Stimulated activated CD4-positive, alpha-beta T cell treated with anti-CD3 and anti-CD28 coated beads, Interleukin-4, amount 100 ng/mL, for 48 hours (primary cell): ENCODE measurements at regions not wholly inside any gene's neighbourhood (a gene's known extent, or its start where the extent isn't known, plus 50 kb on each side); places are given as distances from the start of the nearest gene placed in this dataset.
"Not testable (repeated sequence)": the region's sequence is repeated elsewhere in the genome, so short reads cannot be mapped to it uniquely, and the experiment has no call there.

ENCODE experiments used
- DNase-seq, 2 donors: peaks; one replicate each; pipeline ENCODE4 v3.0.0-alpha.2; 2020; ENCODE audit warnings: low read depth in 2 of 2

DNA sequence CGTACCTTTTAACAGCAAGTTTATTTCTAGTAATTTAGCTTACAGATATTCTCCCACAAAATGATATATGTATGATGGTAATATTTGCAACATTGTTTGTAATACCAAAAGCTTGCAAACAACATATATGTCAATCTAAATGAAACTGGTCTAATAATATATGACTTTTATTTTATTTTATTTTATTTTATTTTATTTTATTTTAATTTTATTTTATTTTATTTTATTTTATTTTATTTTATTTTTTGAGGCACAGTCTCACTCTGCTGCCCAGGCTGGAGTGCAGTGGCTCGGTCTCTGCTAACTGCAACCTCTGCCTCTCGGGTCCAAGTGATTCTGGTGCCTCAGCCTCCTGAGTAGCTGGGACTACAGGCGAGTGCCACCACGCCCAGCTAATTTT, 94.6 kb upstream of the ABCA1 start:
- DNase-seq: not testable (repeated sequence)

DNA sequence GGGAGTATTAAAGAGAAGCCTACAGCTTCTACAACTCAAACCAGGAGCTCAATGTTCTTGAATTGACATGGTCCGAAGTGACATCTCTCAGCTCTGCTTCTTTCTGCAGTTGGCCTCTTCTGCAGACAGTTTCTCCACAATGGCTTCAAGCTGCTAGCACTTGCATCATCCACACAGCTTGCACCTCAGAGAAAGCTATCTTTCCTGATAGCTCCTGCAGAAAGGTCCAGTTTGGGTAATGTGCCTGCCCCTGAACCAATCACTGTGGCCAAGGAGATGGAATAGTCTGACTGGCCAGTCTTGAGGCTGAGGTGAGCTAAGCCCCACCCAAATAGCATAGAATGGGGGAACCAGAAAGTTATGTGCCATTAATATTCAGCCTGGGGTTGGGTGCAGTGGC, 95.8 kb upstream of the ABCA1 start:
- DNase-seq: no peak

DNA sequence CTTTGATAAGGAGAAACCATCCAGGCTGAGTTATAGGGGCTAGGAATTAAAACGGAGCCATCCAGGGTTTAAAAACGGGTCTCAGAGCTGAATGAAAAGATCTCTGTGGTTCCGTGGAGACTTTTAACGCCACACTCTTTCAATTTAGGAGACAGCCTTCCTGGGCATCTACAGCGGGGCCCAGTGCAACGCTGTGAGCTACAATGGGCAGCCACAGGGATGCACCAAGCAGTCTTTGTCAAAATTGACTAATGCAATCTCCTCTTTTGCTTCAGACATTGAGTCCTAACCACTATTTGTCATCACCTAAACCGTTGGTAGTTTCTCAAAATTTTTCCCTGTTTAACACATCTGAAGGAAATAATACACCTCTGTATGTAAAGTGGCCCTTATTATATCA, 96.6 kb upstream of the ABCA1 start:
- no peak for DNase-seq

DNA sequence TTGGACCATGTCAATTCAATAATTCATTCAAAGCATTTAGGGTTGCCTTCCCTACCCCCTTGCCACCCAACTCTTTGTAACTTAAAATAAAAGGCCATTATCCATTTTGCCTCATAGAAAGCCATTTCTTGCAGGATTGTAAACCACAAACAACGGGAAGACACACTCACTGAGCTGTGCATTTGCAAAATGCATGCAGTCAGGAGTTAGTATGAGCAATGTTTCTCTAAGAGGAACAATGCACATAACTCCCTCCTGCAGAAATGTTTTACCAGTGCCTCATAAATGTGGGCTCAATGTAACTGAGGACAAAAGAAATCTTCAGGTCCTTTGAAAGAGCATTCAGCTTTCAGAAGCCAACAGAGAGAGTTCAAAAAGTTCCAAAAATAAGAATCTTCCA, 98.5 kb upstream of the ABCA1 start:
- no peak for DNase-seq

DNA sequence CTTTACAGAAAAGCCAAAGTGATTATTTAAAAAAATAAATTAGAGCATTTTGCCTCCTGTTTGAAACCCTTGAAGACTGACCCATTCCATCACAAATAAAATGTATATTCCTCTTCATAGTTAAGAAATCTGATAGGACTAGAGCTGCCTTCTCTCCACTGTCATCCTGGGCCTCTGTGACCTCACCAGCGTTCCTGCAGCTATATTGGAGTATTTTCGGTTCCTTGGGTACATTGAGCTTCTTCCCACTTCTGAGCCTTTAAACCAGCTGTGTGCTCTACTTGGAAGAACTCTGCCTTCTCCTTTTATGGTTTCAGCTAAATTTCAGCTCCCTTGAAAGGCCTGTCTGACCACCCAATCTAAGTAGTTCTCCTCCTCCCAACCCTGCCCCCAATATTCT, 99.1 kb upstream of the ABCA1 start:
- no peak for DNase-seq

DNA sequence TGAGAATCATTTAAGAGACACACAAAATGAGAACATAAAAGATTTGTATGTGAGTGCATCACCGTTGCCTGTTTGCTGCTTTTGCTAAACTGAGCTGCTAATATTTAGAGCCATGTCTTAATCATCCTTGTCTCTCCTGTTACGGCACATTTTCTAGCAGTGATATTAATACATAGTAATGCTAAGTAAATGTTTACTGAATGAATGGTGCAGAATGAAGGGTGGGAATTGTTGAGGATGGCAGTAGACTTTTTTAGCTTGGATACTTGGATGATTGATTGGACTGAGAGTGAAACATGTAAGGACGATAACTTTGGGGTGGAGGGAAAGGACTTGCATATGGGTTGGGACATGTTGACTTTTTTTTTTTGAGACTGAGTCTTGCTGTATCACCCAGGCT, 102.3 kb upstream of the ABCA1 start:
- no peak for DNase-seq

DNA sequence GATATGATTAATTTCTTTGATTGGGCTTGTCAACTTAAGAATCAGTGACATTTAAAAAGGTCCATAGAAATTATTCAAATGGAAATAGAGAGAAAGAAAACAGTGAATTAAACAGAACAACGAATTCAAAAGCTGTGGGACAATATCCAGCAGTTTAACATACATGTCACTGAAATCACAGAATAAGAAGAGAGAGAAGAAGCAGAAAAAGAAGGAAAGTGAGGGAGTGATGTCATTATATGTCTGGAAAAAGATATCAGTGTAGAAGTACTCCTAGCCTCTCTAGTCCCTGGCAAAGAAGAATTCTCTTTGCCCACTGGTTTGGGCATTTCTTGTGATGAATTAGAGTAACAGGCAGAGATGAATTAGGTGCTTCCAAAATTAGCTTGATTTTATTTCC, 109.2 kb upstream of the ABCA1 start:
- DNase-seq: no peak

DNA sequence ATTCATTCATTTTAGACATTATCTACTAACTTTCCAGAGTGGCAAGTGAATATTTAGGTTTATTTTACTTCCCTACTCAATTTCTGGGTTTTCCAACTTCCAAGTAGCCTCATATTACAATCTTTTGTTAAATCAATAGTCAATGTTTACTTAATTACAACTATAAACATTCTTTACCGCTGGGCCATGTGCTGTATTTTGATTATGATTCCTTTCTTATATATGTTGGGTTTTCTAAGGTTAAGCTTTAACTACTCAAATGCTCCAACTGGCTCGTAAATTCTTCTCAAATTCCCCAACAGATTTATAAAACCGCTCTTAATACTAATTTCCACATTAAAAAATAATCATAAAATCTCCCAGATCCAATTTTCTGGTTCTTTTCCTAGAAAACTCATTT, 110.1 kb upstream of the ABCA1 start:
- DNase-seq: no peak

DNA sequence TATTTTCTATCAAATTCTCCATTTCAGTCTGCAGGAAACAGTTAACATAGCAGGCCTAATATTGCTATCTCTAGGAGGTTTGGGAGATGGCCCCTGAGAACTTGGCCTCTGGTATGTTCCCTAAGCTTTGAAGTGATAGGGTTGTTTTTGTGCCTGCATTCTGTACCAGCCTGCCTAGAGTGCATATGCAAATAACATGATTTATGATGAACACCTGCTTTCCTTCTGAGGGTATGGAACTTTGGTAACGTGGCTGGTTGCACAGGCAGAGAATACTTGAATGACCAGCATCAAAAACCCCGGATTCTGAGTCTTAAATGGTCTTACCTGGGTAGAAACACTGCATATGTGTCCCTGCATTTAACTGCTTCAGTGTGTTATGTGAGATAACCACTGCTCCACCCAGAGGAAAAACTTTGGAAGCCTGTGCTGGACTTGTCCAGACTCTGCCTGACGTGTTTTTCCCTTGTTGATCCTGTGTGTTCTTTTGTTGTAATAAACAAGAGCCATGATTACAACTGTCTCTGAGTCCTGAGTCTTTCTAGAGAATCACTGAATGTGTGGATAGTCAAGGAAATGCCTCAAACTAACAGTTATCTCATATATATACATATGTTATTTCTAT, 111.3 kb upstream of the ABCA1 start:
- DNase-seq: no peak

DNA sequence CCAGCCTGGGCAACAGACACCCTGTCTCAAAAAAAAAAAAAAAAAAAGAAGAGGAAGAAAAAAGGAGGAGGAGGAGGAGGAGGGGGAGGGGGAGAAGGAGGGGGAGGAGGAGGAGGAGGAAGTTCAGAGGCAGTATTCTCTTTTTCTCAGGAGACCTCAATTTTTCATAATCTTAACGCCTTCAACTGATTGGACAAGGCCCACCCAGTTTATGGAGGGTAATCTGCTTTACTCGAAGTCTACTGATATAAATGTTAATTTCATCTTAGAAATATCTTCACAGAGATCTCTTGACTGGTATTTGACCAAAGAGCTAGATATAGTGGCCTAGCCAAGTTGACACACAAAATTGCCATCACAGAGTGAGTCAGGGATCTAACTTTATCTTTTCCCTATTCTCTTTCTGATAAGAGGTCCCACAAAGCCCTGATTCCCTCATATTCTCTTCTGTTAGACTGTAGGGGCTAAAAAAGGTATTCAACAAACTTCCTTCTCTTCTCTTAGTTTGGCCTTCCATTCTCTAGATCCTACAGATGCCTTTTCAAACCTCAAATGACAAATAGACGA, 115.5 kb upstream of the ABCA1 start:
- no peak for DNase-seq

DNA sequence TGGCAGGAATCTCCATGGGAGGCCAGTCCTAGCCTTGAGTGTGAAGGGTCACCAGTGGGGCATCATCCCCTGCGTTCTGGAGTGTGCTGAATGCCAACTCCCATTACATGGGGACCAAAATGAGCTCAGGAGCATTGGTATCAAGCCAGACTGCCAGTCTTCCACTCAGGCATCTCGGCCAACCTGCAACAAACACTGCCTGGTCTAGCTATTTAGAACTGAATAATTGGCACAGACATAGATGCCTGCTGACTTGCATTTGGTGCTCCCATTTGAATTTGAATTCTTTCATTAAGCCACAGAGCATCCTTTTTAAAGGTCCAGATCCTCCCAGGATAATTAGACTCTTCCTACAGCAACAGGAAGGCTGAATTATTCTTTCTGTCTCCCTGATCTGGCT, 116.6 kb upstream of the ABCA1 start:
- DNase-seq: no peak

DNA sequence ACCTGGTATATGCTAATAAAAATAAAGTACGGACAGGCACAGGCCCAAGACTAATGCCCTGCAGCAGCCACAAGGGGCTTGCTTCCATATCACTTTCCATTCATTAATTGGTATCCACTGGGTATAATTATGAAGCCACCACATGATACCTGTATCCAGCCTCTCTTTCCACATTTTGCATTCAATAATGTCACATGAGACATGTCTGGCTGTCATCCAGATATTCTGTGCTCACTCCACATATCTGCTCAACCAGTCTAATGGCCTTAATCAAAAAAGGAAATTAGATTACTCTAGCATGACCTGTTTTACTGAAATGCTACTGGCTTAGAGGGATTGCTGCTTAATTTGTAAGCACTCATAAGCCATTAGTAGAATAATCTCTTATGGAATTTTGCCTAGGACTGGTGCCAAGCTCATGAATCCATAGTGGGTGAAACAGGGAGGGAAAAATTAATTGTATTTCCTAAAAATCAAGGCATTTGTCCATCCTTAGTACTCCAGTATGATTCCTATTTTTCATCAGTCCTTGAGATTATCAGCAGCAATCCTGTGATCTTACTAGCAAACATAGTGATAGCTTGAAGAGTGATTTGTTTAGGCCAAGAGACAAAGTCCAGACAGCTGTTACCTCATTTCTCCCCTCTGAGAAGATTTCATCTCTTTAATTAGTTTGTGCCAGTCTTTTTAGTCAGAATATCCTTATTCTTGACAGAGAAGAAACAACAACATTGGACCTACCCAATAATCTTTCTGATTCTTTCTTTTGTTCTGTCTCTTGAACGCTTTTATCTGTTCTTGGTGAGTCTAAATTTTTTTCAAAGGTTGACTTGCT, 119.2 kb upstream of the ABCA1 start:
- DNase-seq: no peak

DNA sequence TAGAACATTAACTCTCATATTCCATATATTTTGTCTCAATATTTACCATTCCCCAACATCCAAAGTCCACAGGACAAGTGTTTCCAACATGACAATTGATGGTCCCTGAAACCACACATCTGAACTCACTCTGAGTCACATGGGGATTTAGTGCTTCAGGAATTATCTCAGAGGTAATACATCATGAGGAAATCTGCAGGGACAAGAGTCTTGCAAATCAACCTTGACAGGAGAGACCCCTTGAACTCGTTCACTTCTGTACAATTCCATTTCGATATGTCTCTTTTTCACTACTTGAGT, 119.7 kb upstream of the ABCA1 start:
- no peak for DNase-seq

DNA sequence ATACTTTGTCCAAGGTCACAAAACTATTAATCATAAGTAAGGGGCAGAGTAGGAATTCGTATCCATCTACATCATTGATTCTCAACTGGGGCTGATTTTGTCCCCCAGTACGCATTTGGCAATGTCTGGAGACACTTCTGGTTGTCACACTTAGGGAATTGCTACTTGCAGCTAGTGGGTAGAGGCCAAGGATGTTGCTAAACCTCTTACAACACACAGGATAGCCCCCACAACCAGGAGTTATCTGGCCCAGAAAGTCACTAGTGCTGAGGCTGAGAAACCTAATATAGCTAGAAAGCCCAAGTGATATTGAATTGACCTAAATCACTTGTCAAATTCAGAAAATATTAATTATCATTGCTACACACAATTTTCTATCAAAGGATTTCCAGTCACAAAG, 120.4 kb upstream of the ABCA1 start:
- DNase-seq: no peak

DNA sequence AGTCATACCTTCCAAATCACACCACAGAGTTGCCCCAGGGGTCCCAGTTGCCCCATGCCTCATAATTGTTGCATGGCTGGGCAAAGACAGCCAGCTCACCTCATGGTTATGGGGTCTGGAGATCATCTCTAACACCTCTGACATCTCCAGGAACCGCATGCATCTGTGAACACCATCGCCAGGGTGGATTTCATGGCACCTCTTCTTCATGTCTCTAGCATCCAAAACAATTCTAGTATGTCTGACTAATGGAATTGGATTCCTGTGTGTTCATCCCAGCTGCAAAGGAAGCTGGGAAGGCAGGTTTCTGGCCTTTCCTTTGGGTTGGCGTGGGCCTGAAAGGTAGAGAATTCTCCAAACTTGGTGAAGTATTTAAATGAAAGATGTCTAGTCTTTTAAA, 122.3 kb upstream of the ABCA1 start:
- DNase-seq: no peak

DNA sequence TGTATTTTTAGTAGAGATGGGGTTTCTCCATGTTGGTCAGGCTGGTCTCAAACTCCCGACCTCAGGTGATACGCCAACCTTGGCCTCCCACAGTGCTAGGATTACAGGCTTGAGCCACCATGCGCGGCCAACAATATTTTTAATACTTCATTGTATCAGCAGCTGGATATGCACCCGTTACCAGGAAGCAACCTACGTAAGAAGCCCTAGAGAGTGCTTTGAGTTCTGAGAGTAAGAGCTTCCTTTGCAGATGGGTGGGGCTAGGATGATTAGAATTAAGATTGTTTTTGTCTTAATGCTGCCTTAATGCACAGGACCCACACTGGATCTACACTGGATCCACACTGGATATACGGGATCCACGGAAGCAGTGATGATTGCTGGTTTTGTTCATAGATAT, 123.9 kb upstream of the ABCA1 start:
- no peak for DNase-seq

DNA sequence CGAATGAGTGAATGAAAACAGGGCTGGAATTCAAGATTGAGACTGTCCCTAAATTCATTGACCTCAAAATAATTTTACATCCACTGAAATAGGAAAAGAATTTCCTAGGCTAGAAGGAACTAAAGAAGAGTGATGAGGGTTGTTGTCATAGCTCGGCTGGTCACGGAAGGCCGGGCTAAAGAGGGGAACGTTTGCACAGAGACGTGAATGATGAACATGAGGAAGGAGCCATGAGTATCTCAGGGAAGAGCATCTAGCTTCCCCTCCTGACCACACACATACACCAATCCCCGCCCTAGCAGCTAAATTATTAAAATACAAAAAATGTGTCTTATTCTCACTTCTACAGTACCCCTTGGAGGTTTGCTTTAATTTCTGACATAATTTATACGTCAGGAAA, 124.4 kb upstream of the ABCA1 start:
- no peak for DNase-seq

DNA sequence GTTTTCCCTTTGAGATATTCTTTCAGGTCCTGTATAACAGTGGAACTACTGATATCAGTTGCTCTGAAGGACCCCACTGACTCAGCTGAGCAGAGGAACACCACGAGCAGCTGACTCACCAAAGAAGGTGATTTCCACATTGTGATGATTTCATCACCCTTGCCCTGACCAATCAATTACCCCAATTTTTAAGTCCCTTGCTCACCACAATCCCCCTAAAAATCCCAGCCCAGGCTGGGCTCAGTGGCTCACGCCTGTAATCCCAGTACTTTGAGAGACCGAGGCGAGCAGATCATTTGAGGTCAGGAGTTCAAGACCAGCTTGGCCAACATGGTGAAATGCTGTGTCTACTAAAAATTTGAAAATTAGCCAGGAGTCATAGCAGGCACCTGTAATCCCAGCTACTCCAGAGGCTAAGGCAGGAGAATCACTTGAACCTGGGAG, 125.3 kb upstream of the ABCA1 start:
- peak; percentile 32 to 52 for DNase-seq

DNA sequence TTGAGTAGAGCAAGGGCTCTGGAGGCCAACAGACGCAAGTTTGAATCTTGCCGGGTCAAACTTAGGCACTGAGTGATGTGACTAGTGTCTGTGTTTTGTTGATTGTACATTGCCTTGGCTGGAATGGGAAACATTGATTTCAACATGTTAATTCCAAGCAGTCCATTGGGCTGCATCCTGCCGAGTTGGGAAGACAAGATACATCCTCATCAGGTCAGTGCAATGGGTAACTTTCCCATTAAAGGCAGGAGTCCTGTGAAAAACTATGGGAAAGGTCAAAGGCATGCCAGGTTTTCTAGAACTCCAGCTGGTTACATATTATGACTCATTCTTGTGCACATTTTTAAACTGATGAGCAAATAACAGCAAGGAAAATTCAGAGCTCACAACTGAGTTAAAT, 126.5 kb upstream of the ABCA1 start:
- no peak for DNase-seq

DNA sequence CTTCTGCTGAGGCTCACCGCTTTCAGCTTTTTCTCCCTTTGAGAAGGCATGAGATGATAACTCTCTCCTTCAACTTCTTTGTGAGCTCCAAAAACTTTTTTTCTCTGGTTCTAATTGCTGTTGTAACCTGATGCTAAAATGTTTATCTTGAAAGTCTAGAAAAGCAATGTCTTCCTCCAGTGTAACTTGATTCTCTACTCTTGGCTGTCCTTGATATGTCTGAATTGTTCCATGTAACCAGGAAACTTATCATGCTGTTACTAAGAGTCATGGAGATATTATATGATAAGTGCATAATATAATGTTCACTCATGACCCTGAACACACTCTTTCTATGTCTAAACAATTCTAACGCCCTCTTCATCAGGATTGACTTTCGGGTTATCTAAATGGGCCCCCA, 128.0 kb upstream of the ABCA1 start:
- no peak for DNase-seq

DNA sequence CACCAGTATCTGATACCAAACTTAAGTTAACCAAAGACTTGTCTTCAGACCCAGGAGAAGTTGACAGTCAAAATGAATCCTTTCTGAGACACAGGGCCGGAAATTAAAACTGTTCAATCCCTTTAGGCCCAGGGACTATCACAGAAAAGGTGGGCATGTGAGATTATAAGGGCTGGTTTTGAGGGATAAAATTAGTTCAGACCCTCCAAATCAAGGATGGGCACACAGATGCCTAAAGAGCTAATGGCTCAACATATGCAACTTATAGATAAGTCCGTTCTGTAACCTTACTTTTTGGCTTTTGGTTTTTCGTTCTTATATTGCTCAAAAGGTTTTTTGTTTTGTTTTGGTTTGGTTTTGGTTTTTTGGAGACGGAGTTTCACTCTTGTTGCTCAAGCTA, 129.6 kb upstream of the ABCA1 start:
- DNase-seq: no peak

DNA sequence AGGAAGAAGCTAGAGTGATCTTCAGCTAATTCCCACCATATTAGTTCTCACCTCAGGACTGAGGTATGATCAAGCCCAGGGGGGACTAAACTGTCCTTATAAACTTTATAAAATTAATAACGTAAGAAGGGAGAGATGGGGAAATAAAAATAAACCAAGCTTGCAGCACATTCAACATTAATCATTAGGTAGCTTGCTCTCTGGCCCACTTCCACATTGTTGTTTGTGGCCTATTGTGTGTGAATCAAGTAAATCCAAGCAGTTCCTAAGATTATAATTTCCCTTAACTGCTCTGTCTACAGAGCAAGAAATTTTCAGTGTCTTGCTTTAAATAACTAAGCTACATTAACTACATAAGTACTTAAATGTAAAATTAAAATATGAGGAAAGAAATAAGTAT, 131.3 kb upstream of the ABCA1 start:
- DNase-seq: no peak

DNA sequence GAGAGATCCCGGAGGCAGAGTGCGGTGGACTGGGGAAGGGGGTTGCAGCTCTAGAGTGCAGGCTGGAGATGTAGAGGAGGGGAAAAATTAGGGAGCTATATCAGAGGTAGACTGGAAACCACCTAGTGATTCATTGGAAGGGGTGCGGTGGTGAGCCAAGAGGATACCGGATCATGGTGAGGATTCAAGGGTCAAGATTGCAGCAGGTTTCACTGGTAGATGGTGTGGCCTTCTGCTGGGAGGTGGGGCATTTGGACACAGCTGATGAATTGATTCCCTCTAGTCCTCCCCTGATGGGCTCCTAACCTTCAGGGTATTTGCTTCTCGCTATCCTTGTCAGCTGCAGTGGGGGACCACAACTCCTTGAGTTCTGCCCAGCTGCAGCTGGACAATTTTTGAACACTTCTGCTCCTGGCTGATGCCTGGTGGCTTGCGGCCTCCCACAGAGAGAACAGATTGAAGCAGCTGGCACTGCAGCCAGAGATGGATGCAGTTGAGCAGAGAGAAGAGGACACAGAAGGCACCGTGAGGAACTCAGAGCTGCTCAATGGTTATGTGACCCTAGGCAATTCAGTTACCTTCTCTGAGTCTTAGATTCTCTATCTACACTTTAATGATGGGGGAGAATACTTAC, 134.4 kb upstream of the ABCA1 start:
- DNase-seq: no peak
